HL-60 (cell line): ENCODE measurements at regions not wholly inside any gene's neighbourhood (a gene's known extent, or its start where the extent isn't known, plus 50 kb on each side); places are given as distances from the start of the nearest gene placed in this dataset.

Experiments used
- DNase-seq, 2 experiments: peaks; one replicate each; pipeline ENCODE4 v3.0.0-alpha.2; 2010 to 2020; ENCODE audit warnings: low read depth in 1 of 2, low spot score in 1 of 2
- H3K27ac ChIP-seq: fragments of 250-450 bp; sonication (Bioruptor Pico); replicated peaks from 2 replicates; pipeline ENCODE4 v1.5.1; 2020; ENCODE audit warnings: mild to moderate bottlenecking, moderate library complexity
- H3K27me3 ChIP-seq: fragments of 250-450 bp; sonication (Bioruptor Pico); 2 replicates; pipeline ENCODE4 v1.5.1; 2021; ENCODE audit warnings: mild to moderate bottlenecking, moderate library complexity; ENCODE audit not compliant: insufficient read depth, poor library complexity, severe bottlenecking
- H3K4me3 ChIP-seq: replicated peaks from 2 replicates; pipeline ENCODE4 v1.5.1; 2011; ENCODE audit warnings: mild to moderate bottlenecking, control low read depth, low read length; ENCODE audit not compliant: insufficient read depth
- CTCF ChIP-seq: IDR thresholded peaks from one replicate; pipeline ENCODE4 v1.5.1; 2011; ENCODE audit warnings: low read length, control low read depth, inconsistent platforms; ENCODE audit not compliant: insufficient read depth
- GABPA ChIP-seq: IDR thresholded peaks from 2 replicates; pipeline ENCODE4 v1.6.1; 2012; ENCODE audit warnings: low read depth
- POLR2AphosphoS5 ChIP-seq: IDR thresholded peaks from 2 replicates; pipeline ENCODE4 v1.6.1; 2012; ENCODE audit warnings: low read depth
- REST ChIP-seq: IDR thresholded peaks from 2 replicates; pipeline ENCODE4 v1.6.1; 2012; ENCODE audit warnings: low read depth; ENCODE audit not compliant: insufficient replicate concordance
- SPI1 ChIP-seq: IDR thresholded peaks from 2 replicates; pipeline ENCODE4 v1.6.1; 2012; ENCODE audit warnings: low read depth, mild to moderate bottlenecking, borderline replicate concordance

- H3K27me3 ChIP-seq, result no peaks in the 10 kb centered on the region
- DNase-seq, result no peak
- H3K27ac ChIP-seq, result no peak overlapping the region
- TF ChIP-seq REST (no peak), GABPA (no peak), CTCF (no peak), SPI1 (no peak), POLR2AphosphoS5 (no peak)
- H3K4me3 ChIP-seq, result no peak overlapping the region
Observed at GRCh38 chr1:223029985-223030769, 112.9 kb downstream of the TLR5 start.

- Histone ChIP-seq H3K27ac (no peak overlapping the region), H3K27me3 (no peaks in the 10 kb centered on the region), H3K4me3 (no peak overlapping the region)
- TF ChIP-seq POLR2AphosphoS5 (no peak), GABPA (no peak), SPI1 (no peak), REST (no peak), CTCF (no peak)
- no peak for DNase-seq
Observed at GRCh38 chr1:223030871-223031400, 112.1 kb downstream of the TLR5 start.

GRCh38 chr1:223031733-223032601, 111.1 kb downstream of the TLR5 start:
- H3K27me3 ChIP-seq, result no peaks in the 10 kb centered on the region
- TF ChIP-seq POLR2AphosphoS5 (no peak), SPI1 (no peak), REST (no peak)
- DNase-seq, result no peak
- H3K27ac ChIP-seq, result no peak overlapping the region
- H3K4me3 ChIP-seq, result no peak overlapping the region
